Hypothalamus (tissue), 51 donors: ENCODE measurements at regions not wholly inside any gene's neighbourhood (a gene's known extent, or its start where the extent isn't known, plus 50 kb on each side); places are given as distances from the start of the nearest gene placed in this dataset.
"Not testable (repeated sequence)": the region's sequence is repeated elsewhere in the genome, so short reads cannot be mapped to it uniquely, and the experiment has no call there.

Experiments used
- DNase-seq, 51 donors: peaks; one replicate each; lab custom pipeline; 2025; lab: John Stamatoyannopoulos, UW

DNA sequence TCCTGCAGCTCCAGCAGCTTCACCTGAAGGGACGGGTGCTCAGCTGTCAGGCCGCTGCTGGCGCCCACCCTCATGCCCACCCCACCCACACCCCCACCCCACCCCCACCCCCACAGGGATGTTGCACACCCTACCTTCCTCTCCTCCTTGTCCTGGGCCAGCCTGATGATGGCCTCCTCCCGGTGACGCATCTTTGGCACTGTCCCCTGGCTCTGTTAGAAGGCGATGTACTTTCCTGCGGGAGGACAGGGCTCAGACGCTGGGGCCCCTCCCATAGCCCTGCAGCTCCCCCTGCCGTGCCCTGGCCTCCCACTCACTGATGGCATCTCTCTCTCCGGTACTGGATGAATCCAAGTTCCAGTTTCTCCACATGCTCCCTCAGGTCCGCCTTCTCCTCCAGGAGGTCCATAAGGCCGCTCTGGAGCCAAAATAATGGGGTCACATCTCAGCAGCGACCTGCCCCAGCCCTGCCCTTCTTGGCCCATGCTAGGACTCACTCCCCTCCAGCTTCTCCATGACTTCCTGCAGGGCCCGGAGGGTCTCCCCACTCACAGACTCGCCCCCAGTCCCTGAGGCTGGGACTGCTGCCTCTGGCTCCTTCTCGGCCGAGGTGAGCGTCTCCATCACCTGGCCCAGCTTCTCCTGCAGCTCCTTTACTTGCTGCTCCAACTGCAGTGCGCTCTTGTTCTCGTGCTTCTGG, 55.2 kb downstream of the GOLGA8B start:
- not testable (repeated sequence) for DNase-seq

GRCh38 chr15:34527641-34528040, 55.8 kb downstream of the GOLGA8B start:
- not testable (repeated sequence) for DNase-seq

GRCh38 chr15:34523849-34524248, 59.6 kb downstream of the GOLGA8B start:
- not testable (repeated sequence) for DNase-seq

DNA sequence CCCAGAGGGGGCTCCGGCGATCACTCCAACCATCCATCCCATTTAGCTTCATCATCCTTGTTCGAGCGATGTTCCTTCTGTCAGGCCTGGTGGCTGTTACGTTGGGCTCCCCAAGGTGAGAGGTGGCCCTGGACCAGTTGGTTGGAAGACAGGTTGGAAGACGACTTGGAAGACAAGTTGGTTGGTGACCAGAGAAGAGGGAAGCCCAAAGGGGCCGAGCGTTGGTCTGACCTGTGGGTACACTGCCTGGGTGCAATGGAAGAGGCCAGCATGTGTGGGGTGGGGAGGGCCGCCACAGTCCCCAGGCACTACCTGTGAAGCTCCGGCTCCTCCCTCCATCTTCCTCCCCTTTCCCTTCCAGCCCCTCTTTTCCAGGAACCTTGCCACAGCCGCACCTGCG, 60.9 kb downstream of the GOLGA8B start:
- DNase-seq, result not testable (repeated sequence)

GRCh38 chr15:34521802-34522485, 61.5 kb downstream of the GOLGA8B start:
- DNase-seq, result not testable (repeated sequence)

- no peak for DNase-seq
Measured at GRCh38 chr15:34520566-34520965, 62.9 kb downstream of the GOLGA8B start.

GRCh38 chr15:34520010-34520409, 63.4 kb downstream of the GOLGA8B start:
- DNase-seq, result not testable (repeated sequence)

DNA sequence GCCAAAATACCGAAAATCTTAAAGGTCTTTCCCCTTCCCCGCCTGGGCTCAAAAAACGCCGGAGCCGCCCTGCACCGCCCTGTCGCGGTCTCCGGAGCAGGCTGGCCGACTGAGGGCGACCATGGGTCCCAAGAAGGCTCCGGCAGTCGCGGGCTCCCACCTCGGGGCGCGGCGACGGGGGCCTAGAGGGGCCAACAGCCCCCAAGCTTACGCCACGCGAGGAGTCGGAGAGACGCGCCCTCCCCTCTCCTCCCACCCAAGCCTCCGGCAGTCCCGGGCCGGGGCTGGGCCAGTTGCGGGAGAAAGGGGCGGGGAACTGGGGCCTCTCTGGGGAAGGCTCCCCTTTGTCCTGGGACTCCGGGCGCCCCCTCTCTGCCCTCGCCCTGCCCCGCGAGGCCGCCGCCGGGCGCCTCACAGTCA, 69.2 kb downstream of the GOLGA8B start:
- DNase-seq, result peak in 30 of 51 donors; percentile 6 to 68 (median 33)

GRCh38 chr15:34512628-34513027, 70.8 kb downstream of the GOLGA8B start:
- no peak for DNase-seq

GRCh38 chr15:34501131-34501530, 63.5 kb upstream of the GOLGA8A start:
- DNase-seq, result no peak

GRCh38 chr15:34496207-34496995, 58.8 kb upstream of the GOLGA8A start:
- no peak for DNase-seq

- not testable (repeated sequence) for DNase-seq
Measured at GRCh38 chr15:34495707-34496106, 58.1 kb upstream of the GOLGA8A start.

- no peak for DNase-seq
Measured at GRCh38 chr15:34494084-34494399, 56.4 kb upstream of the GOLGA8A start.

- DNase-seq, result no peak
Measured at GRCh38 chr15:34493001-34493400, 55.4 kb upstream of the GOLGA8A start.

DNA sequence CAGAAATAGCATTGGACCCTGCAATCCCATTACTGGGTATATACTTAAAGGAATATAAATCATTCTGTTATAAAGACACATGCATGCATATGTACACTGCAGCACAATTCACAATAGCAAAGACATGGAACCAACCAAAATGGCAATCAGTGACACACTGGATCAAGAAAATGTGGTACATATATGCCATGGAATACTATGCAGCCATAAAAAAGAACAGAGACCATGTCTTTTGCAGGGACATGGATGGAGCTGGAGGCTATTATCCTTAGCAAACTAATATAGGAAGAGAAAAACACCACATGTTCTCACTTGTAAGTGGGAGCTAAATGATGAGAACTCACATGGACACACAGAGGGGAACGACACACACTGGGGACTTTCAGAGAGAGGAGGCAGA, 53.9 kb upstream of the GOLGA8A start:
- DNase-seq, result not testable (repeated sequence)

DNA sequence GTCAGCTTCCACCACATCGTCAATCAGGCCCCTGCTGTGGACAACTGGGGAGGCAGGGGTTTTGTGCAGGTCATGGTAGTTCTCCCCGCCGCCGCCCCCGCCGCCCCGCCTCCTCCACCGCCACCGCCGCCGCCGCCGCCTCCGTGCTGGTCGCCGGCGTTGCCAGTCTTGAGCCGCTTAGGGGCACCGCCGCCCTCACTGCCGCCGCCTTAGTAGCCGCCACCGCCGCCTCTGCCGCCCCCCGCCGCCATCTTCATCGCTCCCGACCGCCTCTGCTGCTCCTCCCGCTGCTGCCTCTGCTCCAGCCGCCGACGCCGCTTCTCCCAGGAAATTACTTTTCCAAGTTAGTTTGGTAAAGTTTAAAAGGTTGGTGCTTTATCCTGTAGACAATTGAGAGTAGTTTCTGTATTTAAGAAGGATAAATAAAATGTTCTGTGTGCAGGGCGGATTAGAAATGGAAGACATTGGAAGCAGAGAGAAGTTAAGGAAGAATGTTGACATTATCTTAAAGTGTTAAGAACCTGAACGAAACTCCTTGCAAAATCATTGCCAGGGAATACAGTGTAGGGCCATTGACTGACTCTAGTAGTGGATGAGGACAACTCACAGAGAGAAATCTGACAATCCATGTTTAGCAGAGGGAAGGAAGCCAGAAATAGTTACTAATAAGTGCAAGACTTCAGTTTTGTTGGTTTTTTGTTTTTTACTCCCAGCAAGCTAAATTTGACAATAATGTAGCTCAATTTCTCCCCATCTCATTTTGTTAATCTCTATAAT, 53.0 kb upstream of the GOLGA8A start:
- DNase-seq, result no peak

DNA sequence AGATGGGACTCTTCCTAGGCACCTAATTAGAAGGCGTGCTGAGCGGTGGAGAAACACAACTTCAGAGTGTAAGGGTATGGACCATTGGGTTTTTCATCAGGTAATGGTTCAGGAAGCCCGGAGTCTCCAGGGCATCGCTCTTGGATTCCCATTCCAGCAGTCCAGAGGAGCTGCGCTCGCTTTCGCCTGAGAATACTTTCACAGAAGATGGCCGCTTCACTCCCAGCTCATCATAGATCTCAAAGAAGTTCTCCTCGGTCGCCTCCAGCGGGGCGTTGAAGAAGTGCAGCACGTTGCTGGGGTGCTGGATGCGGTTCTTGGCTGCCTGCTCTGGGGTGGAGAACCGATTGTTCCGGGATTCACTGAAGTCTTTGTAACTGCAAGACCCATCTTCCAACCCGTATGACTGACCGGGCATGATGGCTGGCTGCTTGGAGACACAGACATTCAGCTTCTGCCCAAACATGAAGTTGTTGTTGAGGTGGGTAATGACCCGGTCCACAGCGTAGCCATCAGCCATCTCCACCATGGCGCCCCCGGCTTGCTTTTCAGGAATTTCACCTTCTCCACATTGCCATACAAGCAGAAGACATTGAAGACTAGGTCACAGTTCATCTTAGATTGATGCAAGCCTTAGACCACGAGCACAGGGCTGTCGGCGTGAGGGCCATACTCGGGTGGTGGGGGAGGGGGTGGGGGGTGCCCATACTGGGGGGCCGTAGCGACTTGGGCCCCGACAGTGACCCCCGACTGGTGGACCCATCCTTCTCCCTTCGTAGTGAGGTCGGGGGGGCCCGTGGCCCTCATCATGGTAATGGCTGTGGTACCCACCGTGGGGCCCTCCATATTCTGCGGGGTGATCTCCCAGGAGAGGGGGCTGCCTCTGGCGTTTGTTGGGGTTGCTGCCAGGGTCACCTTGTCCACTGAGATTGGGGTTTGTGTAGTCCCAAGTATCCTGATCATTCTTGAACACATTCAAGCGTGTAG, 51.7 kb upstream of the GOLGA8A start:
- DNase-seq, result not testable (repeated sequence)
